CD4-positive, alpha-beta T cell (primary cell): ENCODE measurements at regions not wholly inside any gene's neighbourhood (a gene's known extent, or its start where the extent isn't known, plus 50 kb on each side); places are given as distances from the start of the nearest gene placed in this dataset.

ENCODE experiments used
- ATAC-seq: fragments of 200-7000 bp; cut with Tn5 transposase; one replicate; pipeline ENCODE4 v1.10.0; 2022; ENCODE audit warnings: mild to moderate bottlenecking; ENCODE audit not compliant: poor library complexity
- CTCF ChIA-PET: fragments of 350-600 bp; sonication (Branson Sonifier 250); formaldehyde crosslinking; loops from one replicate; lab custom pipeline; 2021; ENCODE audit warnings: antibody characterized with exemption, inconsistent platforms; lab: Charles Lee
- POLR2A ChIA-PET: fragments of 350-600 bp; sonication (Branson Sonifier 250); formaldehyde crosslinking; loops from one replicate; lab custom pipeline; 2021; ENCODE audit warnings: antibody characterized with exemption, inconsistent platforms; lab: Charles Lee
- DNase-seq, 14 experiments: peaks; one replicate each; pipeline ENCODE4 v3.0.0-alpha.2; 2013 to 2020; ENCODE audit warnings: mixed read lengths in 2 of 14
- H3K27ac ChIP-seq, 2 donors: one replicate each; pipeline versions ENCODE4 v1.5.1 to v1.7.0; 2013; ENCODE audit warnings: low read length in 2 of 2, low read depth in 1 of 2, mild to moderate bottlenecking in 1 of 2
- H3K27me3 ChIP-seq, 2 experiments: 1 replicate in 1 of 2; 2 replicates in 1 of 2; pipeline versions ENCODE4 v1.6.1 to v1.7.0; 2013; ENCODE audit warnings: low read length in 2 of 2, control low read depth in 1 of 2, mild to moderate bottlenecking in 1 of 2, moderate library complexity in 1 of 2; ENCODE audit not compliant: insufficient read depth in 2 of 2, control insufficient read depth in 1 of 2
- H3K36me3 ChIP-seq: one replicate; pipeline ENCODE4 v1.6.1; 2013; ENCODE audit warnings: low read length, control low read depth; ENCODE audit not compliant: insufficient read depth
- H3K4me1 ChIP-seq: one replicate; pipeline ENCODE4 v1.6.1; 2013; ENCODE audit warnings: low read length, control low read depth; ENCODE audit not compliant: insufficient read depth
- H3K4me3 ChIP-seq: one replicate; pipeline ENCODE4 v1.5.1; 2013; ENCODE audit warnings: mild to moderate bottlenecking, low read length, moderate library complexity
- H3K9me3 ChIP-seq, 2 experiments: 1 replicate in 1 of 2; 2 replicates in 1 of 2; pipeline versions ENCODE4 v1.6.1 to v1.7.0; 2013; ENCODE audit warnings: low read length in 2 of 2, mild to moderate bottlenecking in 2 of 2, control low read depth in 1 of 2, moderate library complexity in 1 of 2; ENCODE audit not compliant: control insufficient read depth in 1 of 2, insufficient read depth in 1 of 2
- H3K27ac Mint-ChIP-seq: one replicate; pipeline ENCODE4 v1.8.0; 2020; ENCODE audit warnings: mixed read lengths
- H3K27me3 Mint-ChIP-seq: one replicate; pipeline ENCODE4 v1.8.0; 2021; ENCODE audit warnings: mixed read lengths
- H3K36me3 Mint-ChIP-seq: one replicate; pipeline ENCODE4 v1.8.0; 2021; ENCODE audit warnings: low read depth, mixed read lengths
- H3K4me1 Mint-ChIP-seq: one replicate; pipeline ENCODE4 v1.8.0; 2021; ENCODE audit warnings: low read depth, mixed read lengths
- H3K4me3 Mint-ChIP-seq: one replicate; pipeline ENCODE4 v1.8.0; 2020; ENCODE audit warnings: mild to moderate bottlenecking, mixed read lengths
- H3K9me3 Mint-ChIP-seq: one replicate; pipeline ENCODE4 v1.8.0; 2020; ENCODE audit warnings: mixed read lengths
- intact Hi-C, 2 experiments: fragments of 100-400 bp; cut with DNase I in 1 of 2; cut with micrococcal nuclease in 1 of 2; formaldehyde crosslinking; loops; one replicate each; pipeline versions ENCODE4 v1.15.1 to v1.9.0; 2023 to 2025; cut with DNase I, micrococcal nuclease
- TF ChIP-seq, protein P1 (sequence below): fragments of 200-600 bp; IDR thresholded peaks from one replicate; pipeline ENCODE4 v1.8.0; 2022; ENCODE audit warnings: antibody characterized with exemption, mild to moderate bottlenecking

DNA sequence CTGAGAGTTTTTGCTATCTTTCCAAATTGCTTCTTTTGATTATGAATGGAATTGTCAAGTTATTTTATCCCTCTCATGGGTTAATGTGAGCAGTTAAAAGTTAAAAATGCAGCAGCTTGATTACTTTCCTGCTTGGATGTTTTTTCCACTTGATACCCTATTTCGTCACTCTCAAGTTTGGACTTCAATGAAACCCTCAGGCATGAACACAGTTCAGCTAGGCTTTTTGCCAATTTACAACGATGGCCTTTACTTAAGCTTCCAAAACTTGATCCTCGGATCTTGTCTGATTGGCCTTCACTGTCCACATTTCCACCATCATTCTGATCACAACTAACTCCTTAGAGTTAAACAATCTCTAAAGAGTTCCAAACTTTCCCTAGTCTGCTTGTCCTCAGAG lies 752.4 kb upstream of the PRMT6 start:
- CTCF ChIA-PET, result no interaction called here
- TF ChIP-seq, protein P1, sequence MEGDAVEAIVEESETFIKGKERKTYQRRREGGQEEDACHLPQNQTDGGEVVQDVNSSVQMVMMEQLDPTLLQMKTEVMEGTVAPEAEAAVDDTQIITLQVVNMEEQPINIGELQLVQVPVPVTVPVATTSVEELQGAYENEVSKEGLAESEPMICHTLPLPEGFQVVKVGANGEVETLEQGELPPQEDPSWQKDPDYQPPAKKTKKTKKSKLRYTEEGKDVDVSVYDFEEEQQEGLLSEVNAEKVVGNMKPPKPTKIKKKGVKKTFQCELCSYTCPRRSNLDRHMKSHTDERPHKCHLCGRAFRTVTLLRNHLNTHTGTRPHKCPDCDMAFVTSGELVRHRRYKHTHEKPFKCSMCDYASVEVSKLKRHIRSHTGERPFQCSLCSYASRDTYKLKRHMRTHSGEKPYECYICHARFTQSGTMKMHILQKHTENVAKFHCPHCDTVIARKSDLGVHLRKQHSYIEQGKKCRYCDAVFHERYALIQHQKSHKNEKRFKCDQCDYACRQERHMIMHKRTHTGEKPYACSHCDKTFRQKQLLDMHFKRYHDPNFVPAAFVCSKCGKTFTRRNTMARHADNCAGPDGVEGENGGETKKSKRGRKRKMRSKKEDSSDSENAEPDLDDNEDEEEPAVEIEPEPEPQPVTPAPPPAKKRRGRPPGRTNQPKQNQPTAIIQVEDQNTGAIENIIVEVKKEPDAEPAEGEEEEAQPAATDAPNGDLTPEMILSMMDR, result no peak
- H3K9me3 ChIP-seq, result peaks cover 6 to 21% of the 10 kb centered on the region in 2 experiments
- Mint-ChIP-seq H3K9me3 (peaks cover 11% of the 10 kb centered on the region), H3K27ac (no peak overlapping the region), H3K36me3 (no peaks in the 10 kb centered on the region), H3K27me3 (no peaks in the 10 kb centered on the region), H3K4me3 (no peak overlapping the region), H3K4me1 (no peaks in the 10 kb centered on the region)
- no peaks in the 10 kb centered on the region for H3K27me3 ChIP-seq
- no peak for ATAC-seq
- no peak overlapping the region for H3K4me3 ChIP-seq
- H3K27ac ChIP-seq, result no peak overlapping the region
- no peak for DNase-seq
- H3K36me3 ChIP-seq, result no peaks in the 10 kb centered on the region
- intact Hi-C loops, result no loop called here
- no peaks in the 10 kb centered on the region for H3K4me1 ChIP-seq
- POLR2A ChIA-PET, result no interaction called here

DNA sequence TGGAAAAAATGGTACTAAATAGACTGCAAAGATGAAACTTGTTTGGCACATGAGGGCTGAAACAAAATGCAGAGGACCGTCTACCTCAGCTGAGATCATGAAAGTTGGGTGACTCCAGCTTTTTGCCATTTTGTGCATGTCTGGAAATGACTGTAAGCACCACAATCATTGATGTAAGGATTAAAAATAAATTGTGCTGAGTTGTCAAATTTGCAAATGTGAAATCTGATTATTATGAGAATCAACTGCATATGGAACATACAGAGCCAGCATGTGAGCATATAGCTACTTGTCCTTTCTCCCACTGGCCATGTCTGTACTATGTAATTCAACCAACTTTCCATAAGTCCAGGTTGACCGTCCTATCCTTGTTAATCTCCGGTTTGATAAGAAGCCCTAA lies 736.9 kb upstream of the PRMT6 start:
- H3K9me3 Mint-ChIP-seq, result peaks cover 10% of the 10 kb centered on the region
- POLR2A ChIA-PET, result no interaction called here
- no peak for ATAC-seq
- TF ChIP-seq, protein P1, result no peak
- no peaks in the 10 kb centered on the region for H3K36me3 ChIP-seq
- H3K36me3 Mint-ChIP-seq, result no peaks in the 10 kb centered on the region
- no peak overlapping the region for H3K4me3 Mint-ChIP-seq
- H3K4me3 ChIP-seq, result no peak overlapping the region
- peaks cover 4 to 7% of the 10 kb centered on the region in 2 experiments for H3K9me3 ChIP-seq
- no peaks in the 10 kb centered on the region for H3K27me3 Mint-ChIP-seq
- CTCF ChIA-PET, result no interaction called here
- no peaks in the 10 kb centered on the region for H3K4me1 ChIP-seq
- H3K27me3 ChIP-seq, result no peaks in the 10 kb centered on the region
- no peak for DNase-seq
- no peak overlapping the region for H3K27ac Mint-ChIP-seq
- intact Hi-C loops, result no loop called here
- no peaks in the 10 kb centered on the region for H3K4me1 Mint-ChIP-seq
- H3K27ac ChIP-seq, result no peak overlapping the region

DNA sequence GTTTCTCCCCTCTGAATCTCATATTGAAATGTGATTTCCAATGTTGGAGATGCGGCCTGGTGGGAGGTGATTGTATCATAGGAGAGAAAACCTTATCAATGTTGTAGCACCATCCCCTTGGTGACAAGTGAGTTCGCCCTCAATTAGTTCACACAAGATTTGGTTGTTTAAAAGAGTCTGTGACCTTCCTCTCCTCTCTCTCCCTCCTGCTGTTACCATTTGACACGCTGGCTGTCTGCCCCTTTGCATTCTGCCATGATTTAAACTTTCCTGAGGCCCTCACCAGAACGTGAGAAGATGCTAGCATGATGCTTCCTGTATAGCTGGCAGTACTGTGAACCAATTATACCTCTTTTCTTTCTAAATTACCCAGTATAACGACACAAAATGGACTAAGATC lies 730.9 kb upstream of the PRMT6 start:
- Mint-ChIP-seq H3K27me3 (no peaks in the 10 kb centered on the region), H3K4me3 (no peak overlapping the region), H3K9me3 (peaks cover 7% of the 10 kb centered on the region), H3K4me1 (no peaks in the 10 kb centered on the region), H3K27ac (no peak overlapping the region), H3K36me3 (no peaks in the 10 kb centered on the region)
- TF ChIP-seq, protein P1, result no peak
- peaks cover 5 to 8% of the 10 kb centered on the region in 2 experiments for H3K9me3 ChIP-seq
- intact Hi-C loops, result no loop called here
- ATAC-seq (no peak), DNase-seq (no peak)
- ChIA-PET POLR2A (no interaction called here), CTCF (no interaction called here)
- H3K4me3 ChIP-seq, result no peak overlapping the region
- no peaks in the 10 kb centered on the region for H3K27me3 ChIP-seq
- no peak overlapping the region for H3K27ac ChIP-seq
- no peaks in the 10 kb centered on the region for H3K36me3 ChIP-seq
- no peaks in the 10 kb centered on the region for H3K4me1 ChIP-seq
